Tibial artery (tissue), 4 donors: ENCODE measurements at regions not wholly inside any gene's neighbourhood (a gene's known extent, or its start where the extent isn't known, plus 50 kb on each side); places are given as distances from the start of the nearest gene placed in this dataset.

Experiments used
- DNase-seq, 2 donors: peaks; one replicate each; pipeline ENCODE4 v3.0.0-alpha.2; 2019
- H3K27ac ChIP-seq, 2 donors: fragments of 200-600 bp; sonication (generic) in 1 of 2; 1 replicate in 1 of 2; 2 replicates in 1 of 2; pipeline ENCODE4 v1.5.1; 2018 to 2019; ENCODE audit warnings: mild to moderate bottlenecking in 1 of 2
- H3K27me3 ChIP-seq, 2 donors: fragments of 200-600 bp; sonication (generic) in 1 of 2; one replicate each; pipeline versions ENCODE4 v1.5.1 to v1.6.0; 2016 to 2019
- H3K36me3 ChIP-seq, 3 donors: fragments of 200-600 bp; sonication (generic) in 2 of 3; one replicate each; pipeline ENCODE4 v1.5.1; 2016 to 2019; ENCODE audit warnings: mild to moderate bottlenecking in 2 of 3
- H3K4me1 ChIP-seq, 4 donors: fragments of 200-600 bp; sonication (generic) in 2 of 4; 1 replicate in 3 of 4; 2 replicates in 1 of 4; pipeline ENCODE4 v1.5.1; 2016 to 2019
- H3K4me3 ChIP-seq, 2 donors: fragments of 200-600 bp; sonication (generic) in 1 of 2; 1 replicate in 1 of 2; 2 replicates in 1 of 2; pipeline ENCODE4 v1.5.1; 2018 to 2019; ENCODE audit warnings: mild to moderate bottlenecking in 2 of 2
- H3K9me3 ChIP-seq, 3 donors: fragments of 200-600 bp; sonication (generic) in 1 of 3; one replicate each; pipeline ENCODE4 v1.5.1; 2016 to 2019
- intact Hi-C: fragments of 100-400 bp; cut with DNase I; formaldehyde crosslinking; loops from one replicate; pipeline ENCODE4 v1.15.0; 2023; ENCODE audit warnings: low total_unique reads
- TF ChIP-seq, protein P1 (sequence below), 2 experiments: fragments of 200-600 bp in 1 of 2; fragments of 450-650 bp in 1 of 2; IDR thresholded peaks; one replicate each; pipeline ENCODE4 v1.5.1; 2017 to 2019; ENCODE audit warnings: antibody characterized with exemption in 2 of 2, mild to moderate bottlenecking in 1 of 2, moderate library complexity in 1 of 2

DNA sequence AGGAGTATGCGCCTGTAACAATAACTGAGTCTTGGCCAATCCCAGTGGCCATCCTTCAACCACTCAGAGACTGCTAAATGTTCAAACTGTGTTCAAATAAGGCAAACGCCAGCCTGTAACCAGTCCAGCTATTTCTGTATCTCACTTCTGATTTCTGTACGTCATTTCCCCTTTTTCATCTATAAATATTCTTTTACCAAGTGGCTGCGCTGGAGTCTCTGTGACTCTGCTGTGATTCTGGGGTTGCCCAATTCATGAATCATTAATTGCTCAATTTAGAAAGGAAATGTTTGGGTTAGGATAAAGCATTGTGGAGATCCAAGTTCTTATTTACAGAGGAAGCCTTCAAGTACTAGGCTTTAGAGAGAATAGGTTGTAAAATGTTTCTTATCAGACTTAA is 89.8 kb upstream of the UST start:
- H3K9me3 ChIP-seq, result peaks cover 0 to 4% (median 0%) of the 10 kb centered on the region in 3 donors
- intact Hi-C loops, result no loop called here
- no peaks in the 10 kb centered on the region for H3K27me3 ChIP-seq
- H3K4me3 ChIP-seq, result no peak overlapping the region
- DNase-seq, result peak in 1 of 2 donors; percentile 40
- peak overlapping the region; percentile 32 to 37 for H3K27ac ChIP-seq
- TF ChIP-seq, protein P1, sequence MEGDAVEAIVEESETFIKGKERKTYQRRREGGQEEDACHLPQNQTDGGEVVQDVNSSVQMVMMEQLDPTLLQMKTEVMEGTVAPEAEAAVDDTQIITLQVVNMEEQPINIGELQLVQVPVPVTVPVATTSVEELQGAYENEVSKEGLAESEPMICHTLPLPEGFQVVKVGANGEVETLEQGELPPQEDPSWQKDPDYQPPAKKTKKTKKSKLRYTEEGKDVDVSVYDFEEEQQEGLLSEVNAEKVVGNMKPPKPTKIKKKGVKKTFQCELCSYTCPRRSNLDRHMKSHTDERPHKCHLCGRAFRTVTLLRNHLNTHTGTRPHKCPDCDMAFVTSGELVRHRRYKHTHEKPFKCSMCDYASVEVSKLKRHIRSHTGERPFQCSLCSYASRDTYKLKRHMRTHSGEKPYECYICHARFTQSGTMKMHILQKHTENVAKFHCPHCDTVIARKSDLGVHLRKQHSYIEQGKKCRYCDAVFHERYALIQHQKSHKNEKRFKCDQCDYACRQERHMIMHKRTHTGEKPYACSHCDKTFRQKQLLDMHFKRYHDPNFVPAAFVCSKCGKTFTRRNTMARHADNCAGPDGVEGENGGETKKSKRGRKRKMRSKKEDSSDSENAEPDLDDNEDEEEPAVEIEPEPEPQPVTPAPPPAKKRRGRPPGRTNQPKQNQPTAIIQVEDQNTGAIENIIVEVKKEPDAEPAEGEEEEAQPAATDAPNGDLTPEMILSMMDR (IDR thresholded peaks at IDR 0.05), result no peak
- H3K36me3 ChIP-seq, result no peaks in the 10 kb centered on the region
- peaks cover 0 to 5% (median under 1%) of the 10 kb centered on the region in 4 donors for H3K4me1 ChIP-seq

DNA sequence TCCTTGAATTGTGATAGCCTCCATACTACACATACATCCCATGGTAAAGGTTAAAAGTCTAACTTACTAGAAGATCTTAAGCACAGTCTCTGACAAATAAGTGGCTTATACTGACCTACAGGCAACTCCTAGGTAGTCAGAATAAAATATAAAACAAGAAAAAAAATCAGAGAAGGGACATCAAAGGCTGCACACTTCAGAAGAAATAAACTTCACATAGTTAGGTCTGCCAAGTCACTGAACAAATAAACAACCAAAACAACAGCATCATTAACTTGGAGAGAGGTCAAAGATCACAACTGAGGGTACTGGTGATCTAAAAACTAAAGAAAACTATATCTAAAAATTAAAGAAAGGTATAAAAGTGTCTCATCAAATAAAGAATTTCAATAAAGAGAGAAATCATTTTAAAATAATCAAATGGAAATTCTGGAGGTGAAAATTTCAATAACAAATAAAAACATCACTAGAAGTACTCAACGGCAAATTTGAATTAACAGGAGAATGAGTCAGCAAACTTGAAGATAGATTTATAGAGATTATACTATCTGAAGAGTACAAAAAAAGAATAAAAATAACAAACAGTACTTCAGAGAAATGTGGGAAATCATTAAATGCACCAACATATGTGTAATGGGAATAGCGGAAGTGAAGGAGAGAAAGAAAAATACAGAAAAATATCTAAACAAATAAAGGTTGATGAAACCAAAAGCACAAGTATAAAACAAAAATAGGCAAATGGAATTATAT is 88.0 kb upstream of the UST start:
- Histone ChIP-seq H3K27me3 (no peaks in the 10 kb centered on the region), H3K36me3 (no peaks in the 10 kb centered on the region), H3K4me3 (no peak overlapping the region), H3K9me3 (peaks cover 0 to 4% (median 0%) of the 10 kb centered on the region in 3 donors), H3K4me1 (peaks cover 0 to 2% (median 0%) of the 10 kb centered on the region in 4 donors), H3K27ac (no peak overlapping the region)
- TF ChIP-seq, protein P1 (IDR thresholded peaks at IDR 0.05), result no peak
- DNase-seq, result no peak
- intact Hi-C loops, result no loop called here

DNA sequence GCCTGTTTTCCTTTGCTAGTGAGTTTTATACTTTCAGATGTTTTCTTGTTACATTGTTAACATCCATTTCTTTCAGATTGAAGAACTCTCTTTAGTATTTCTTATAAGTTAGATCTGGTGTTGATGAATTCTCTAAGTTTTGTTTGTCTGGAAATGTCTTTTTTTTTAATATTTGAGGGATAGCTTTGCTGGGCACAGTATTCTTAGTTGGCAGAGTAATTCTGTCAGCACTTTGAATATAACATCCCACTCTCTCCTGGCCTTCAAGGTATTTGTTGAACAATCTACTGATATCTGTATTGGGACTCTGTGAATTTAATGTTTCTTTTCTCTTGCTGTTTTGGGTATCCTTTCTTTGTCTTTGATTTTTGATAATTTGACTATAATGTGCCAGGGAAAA is 79.4 kb upstream of the UST start:
- H3K27me3 ChIP-seq, result no peaks in the 10 kb centered on the region
- intact Hi-C loops, result no loop called here
- H3K9me3 ChIP-seq, result peaks cover 4 to 37% (median 13%) of the 10 kb centered on the region in 3 donors
- H3K4me1 ChIP-seq, result no peaks in the 10 kb centered on the region
- no peaks in the 10 kb centered on the region for H3K36me3 ChIP-seq
- no peak overlapping the region for H3K4me3 ChIP-seq
- TF ChIP-seq, protein P1 (IDR thresholded peaks at IDR 0.05), result no peak
- DNase-seq, result no peak
- H3K27ac ChIP-seq, result no peak overlapping the region

DNA sequence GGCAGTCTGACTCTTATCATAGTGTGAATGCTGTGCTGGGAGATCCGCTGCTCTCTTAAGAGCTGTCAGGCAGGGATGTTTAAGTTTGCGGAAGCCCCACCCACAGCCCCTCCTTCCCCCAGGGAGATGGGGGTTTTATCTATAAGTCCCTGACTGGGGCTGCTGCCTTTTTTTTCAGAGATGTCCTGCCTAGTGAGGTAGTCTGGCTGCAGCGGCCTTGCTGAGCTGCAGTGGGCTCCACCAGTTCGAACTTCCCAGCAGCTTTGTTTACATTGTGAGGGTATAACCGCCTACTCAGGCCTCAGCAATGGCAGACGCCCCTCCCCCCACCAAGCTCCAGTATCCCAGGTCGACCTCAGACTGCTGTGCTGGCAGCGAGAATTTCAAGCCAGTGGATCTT is 75.7 kb upstream of the UST start:
- Histone ChIP-seq H3K4me1 (no peaks in the 10 kb centered on the region), H3K36me3 (no peaks in the 10 kb centered on the region), H3K9me3 (peaks cover 4 to 42% (median 8%) of the 10 kb centered on the region in 3 donors), H3K4me3 (no peak overlapping the region), H3K27ac (no peak overlapping the region), H3K27me3 (no peaks in the 10 kb centered on the region)
- intact Hi-C loops, result no loop called here
- TF ChIP-seq, protein P1 (IDR thresholded peaks at IDR 0.05), result no peak
- no peak for DNase-seq

DNA sequence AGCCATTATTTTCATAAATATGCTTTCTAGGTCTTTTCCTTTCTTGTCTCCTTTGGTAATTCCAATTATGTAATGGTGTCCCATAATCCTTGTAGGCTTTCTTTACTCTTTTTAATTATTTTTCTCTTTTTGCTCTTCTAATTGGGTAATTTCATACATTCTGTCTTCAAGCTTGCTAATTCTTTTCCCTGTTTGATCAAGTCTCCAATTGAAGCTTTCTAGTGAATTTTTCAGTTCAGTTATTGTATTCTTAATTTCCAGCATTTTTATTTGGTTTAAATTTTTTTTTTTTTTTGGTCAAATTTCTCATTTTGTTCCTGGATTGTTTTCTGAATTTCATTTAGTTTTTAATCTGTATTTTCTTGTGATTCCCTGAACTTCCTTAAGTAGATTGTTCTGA is 74.9 kb upstream of the UST start:
- Histone ChIP-seq H3K36me3 (no peaks in the 10 kb centered on the region), H3K4me1 (no peaks in the 10 kb centered on the region), H3K27me3 (no peaks in the 10 kb centered on the region), H3K27ac (no peak overlapping the region), H3K4me3 (no peak overlapping the region), H3K9me3 (peaks cover 4 to 35% (median 8%) of the 10 kb centered on the region in 3 donors)
- intact Hi-C loops, result no loop called here
- TF ChIP-seq, protein P1 (IDR thresholded peaks at IDR 0.05), result no peak
- DNase-seq, result no peak
